DOHH2 (cell line): ENCODE measurements at regions not wholly inside any gene's neighbourhood (a gene's known extent, or its start where the extent isn't known, plus 50 kb on each side); places are given as distances from the start of the nearest gene placed in this dataset.

ENCODE experiments used
- H3F3A ChIP-seq: fragments of 200-600 bp; sonication (generic), shearing (Covaris generic); 2 replicates; pipeline ENCODE4 v1.6.0; 2016; ENCODE audit warnings: antibody characterized with exemption, mild to moderate bottlenecking; ENCODE audit not compliant: control insufficient read depth, insufficient read depth
- H3K27ac ChIP-seq: fragments of 200-600 bp; sonication (generic); 2 replicates; pipeline ENCODE4 v1.5.1; 2014; ENCODE audit warnings: low read depth, mild to moderate bottlenecking, low read length, moderate library complexity
- H3K27me3 ChIP-seq: fragments of 200-600 bp; sonication (generic); 2 replicates; pipeline ENCODE4 v1.6.1; 2014; ENCODE audit warnings: mild to moderate bottlenecking, low read length, mixed read lengths; ENCODE audit not compliant: control insufficient read depth
- H3K36me3 ChIP-seq: fragments of 200-600 bp; sonication (generic); 2 replicates; pipeline ENCODE4 v1.6.1; 2014; ENCODE audit warnings: mild to moderate bottlenecking, low read length, moderate library complexity, mixed read lengths; ENCODE audit not compliant: control insufficient read depth
- H3K4me1 ChIP-seq: fragments of 200-600 bp; sonication (generic); 2 replicates; pipeline ENCODE4 v1.6.1; 2014; ENCODE audit warnings: mild to moderate bottlenecking, low read length, mixed read lengths; ENCODE audit not compliant: control insufficient read depth
- H3K4me2 ChIP-seq: fragments of 200-600 bp; sonication (generic); 2 replicates; pipeline ENCODE4 v1.6.0; 2014; ENCODE audit warnings: mild to moderate bottlenecking, low read length, moderate library complexity
- H3K4me3 ChIP-seq: fragments of 200-600 bp; sonication (generic); 2 replicates; pipeline ENCODE4 v1.5.1; 2014; ENCODE audit warnings: mild to moderate bottlenecking, low read length, mixed read lengths
- H3K79me2 ChIP-seq: fragments of 200-600 bp; sonication (generic); 2 replicates; pipeline ENCODE4 v1.6.1; 2014; ENCODE audit warnings: mild to moderate bottlenecking, low read length, mixed read lengths; ENCODE audit not compliant: control insufficient read depth
- H3K9me2 ChIP-seq: fragments of 200-600 bp; sonication (generic); replicated peaks from 2 replicates; pipeline ENCODE4 v1.6.1; 2014; ENCODE audit warnings: mild to moderate bottlenecking, low read length, mixed read lengths; ENCODE audit not compliant: control insufficient read depth
- H3K9me3 ChIP-seq: fragments of 200-600 bp; sonication (generic); 2 replicates; pipeline ENCODE4 v1.6.1; 2014; ENCODE audit warnings: antibody characterized with exemption, low read length, mixed read lengths; ENCODE audit not compliant: control insufficient read depth, insufficient read depth
- H4K20me1 ChIP-seq: fragments of 200-600 bp; sonication (generic); 2 replicates; pipeline ENCODE4 v1.6.0; 2014; ENCODE audit warnings: low read depth, mild to moderate bottlenecking, antibody characterized with exemption, low read length, moderate library complexity; ENCODE audit not compliant: control insufficient read depth, insufficient read depth
- EZH2phosphoT487 ChIP-seq: fragments of 200-600 bp; sonication (generic); IDR thresholded peaks from 2 replicates; pipeline ENCODE4 v1.6.1; 2017; ENCODE audit warnings: borderline replicate concordance, mild to moderate bottlenecking, antibody characterized with exemption, low read length, moderate library complexity, mixed read lengths
- TF ChIP-seq, protein P1 (sequence below): fragments of 200-600 bp; sonication (generic); IDR thresholded peaks from one replicate; pipeline ENCODE4 v1.5.1; 2014; ENCODE audit warnings: antibody characterized with exemption, mild to moderate bottlenecking, low read depth, low read length; ENCODE audit not compliant: poor library complexity, severe bottlenecking

DNA sequence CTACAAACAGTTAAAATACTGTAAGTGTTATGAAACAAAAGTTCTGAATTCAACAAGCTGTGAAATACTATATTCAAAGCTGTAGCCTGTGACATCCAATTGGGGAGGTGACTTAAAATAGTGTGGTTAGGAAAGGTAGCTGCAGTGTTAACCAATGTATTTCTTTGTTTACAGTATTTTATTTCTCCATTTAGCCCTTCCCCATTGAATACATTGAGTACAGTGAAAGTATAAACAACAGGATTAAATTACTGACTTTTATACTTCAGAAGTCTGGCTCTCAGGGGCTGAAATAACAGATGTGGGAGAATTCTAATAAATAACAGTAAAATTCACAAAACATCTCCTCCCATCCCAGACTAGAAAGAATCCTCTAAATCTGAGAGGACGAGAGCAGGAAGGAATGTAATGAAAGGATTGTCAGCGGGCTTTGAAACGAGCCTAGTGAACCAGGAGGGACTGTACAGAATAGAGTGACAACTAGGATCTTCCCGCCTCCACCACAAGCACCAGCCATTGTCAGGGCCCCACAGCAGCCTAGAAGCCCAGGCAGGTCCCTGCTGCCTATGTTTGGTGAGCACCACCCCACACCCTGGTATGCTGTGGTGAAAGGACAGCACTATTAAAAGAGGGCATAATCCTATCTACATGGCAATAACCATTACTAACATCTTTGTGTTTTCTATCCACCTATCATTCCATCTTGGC is 73.7 kb downstream of the SPCS3 start:
- Histone ChIP-seq H3K4me3 (no peak overlapping the region), H3K27ac (no peak overlapping the region), H4K20me1 (no peaks in the 10 kb centered on the region), H3K79me2 (no peaks in the 10 kb centered on the region), H3K27me3 (peaks cover 7% of the 10 kb centered on the region; the same call in 1 of the 2 replicates), H3F3A (no peaks in the 10 kb centered on the region), H3K4me2 (no peak overlapping the region), H3K9me3 (no peaks in the 10 kb centered on the region), H3K4me1 (no peaks in the 10 kb centered on the region), H3K9me2 (no peaks in the 10 kb centered on the region), H3K36me3 (no peaks in the 10 kb centered on the region)
- no peak for TF ChIP-seq EZH2phosphoT487
- TF ChIP-seq, protein P1, sequence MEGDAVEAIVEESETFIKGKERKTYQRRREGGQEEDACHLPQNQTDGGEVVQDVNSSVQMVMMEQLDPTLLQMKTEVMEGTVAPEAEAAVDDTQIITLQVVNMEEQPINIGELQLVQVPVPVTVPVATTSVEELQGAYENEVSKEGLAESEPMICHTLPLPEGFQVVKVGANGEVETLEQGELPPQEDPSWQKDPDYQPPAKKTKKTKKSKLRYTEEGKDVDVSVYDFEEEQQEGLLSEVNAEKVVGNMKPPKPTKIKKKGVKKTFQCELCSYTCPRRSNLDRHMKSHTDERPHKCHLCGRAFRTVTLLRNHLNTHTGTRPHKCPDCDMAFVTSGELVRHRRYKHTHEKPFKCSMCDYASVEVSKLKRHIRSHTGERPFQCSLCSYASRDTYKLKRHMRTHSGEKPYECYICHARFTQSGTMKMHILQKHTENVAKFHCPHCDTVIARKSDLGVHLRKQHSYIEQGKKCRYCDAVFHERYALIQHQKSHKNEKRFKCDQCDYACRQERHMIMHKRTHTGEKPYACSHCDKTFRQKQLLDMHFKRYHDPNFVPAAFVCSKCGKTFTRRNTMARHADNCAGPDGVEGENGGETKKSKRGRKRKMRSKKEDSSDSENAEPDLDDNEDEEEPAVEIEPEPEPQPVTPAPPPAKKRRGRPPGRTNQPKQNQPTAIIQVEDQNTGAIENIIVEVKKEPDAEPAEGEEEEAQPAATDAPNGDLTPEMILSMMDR, result no peak

DNA sequence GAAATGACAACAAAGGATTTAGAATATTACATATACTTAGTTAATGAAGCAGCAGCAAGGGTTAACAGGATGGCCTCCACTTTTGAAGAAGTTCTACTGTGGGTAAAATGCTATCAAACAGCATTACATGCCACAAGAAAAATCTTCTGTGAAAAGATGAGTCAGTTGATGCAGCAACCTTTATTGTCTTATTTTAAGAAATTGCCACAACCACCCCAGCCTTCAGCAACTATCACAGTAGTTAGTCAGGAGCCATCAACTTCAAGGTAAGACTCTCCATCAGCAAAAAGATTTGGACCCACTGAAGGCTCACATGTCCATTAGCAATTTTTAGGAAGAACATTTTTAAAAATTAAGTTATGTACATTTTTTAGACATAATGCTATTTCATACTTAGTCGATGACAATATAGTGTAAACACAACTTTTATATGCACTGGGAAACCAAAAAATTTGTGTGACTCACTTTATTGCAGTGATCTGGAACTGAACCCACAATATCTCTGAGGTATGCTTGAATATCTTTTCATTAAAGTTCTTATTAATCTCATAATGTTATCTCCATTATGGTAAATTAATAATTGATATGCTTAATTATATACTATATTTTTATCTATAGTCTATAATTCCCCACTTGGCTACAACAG is 81.2 kb downstream of the SPCS3 start:
- H3F3A ChIP-seq, result no peaks in the 10 kb centered on the region
- no peaks in the 10 kb centered on the region for H3K4me1 ChIP-seq
- no peaks in the 10 kb centered on the region for H4K20me1 ChIP-seq
- H3K9me3 ChIP-seq, result no peaks in the 10 kb centered on the region
- no peaks in the 10 kb centered on the region for H3K9me2 ChIP-seq
- no peak overlapping the region for H3K27ac ChIP-seq
- no peaks in the 10 kb centered on the region for H3K36me3 ChIP-seq
- TF ChIP-seq, protein P1, result no peak
- TF ChIP-seq EZH2phosphoT487, result no peak
- peaks cover 2% of the 10 kb centered on the region; the same call in 1 of the 2 replicates for H3K27me3 ChIP-seq
- H3K4me2 ChIP-seq, result no peak overlapping the region
- no peak overlapping the region for H3K4me3 ChIP-seq
- no peaks in the 10 kb centered on the region for H3K79me2 ChIP-seq

DNA sequence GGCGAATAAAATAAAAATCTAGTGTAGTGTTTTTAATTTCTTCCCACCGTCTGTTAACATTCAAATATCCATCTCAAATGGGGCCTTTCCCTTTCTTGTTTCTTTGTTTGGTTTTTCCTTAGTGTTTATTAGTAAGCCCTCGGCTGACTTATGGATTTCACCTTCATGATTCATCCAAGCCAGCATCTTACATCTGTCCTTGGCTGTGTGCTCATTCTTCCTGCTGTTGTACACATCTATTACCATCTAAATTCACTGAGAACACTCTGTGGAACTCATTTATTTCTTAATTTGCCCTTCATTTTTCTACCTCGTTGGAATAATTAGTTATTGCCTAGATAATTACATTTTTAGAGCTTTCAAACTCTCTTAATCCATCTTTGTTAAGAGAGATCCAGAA is 84.9 kb downstream of the SPCS3 start:
- no peaks in the 10 kb centered on the region for H3K9me3 ChIP-seq
- H3K9me2 ChIP-seq, result no peaks in the 10 kb centered on the region
- peaks cover 7% of the 10 kb centered on the region; the same call in 1 of the 2 replicates for H3K27me3 ChIP-seq
- H3F3A ChIP-seq, result no peaks in the 10 kb centered on the region
- no peak overlapping the region for H3K27ac ChIP-seq
- TF ChIP-seq EZH2phosphoT487, result no peak
- TF ChIP-seq, protein P1, result no peak
- no peaks in the 10 kb centered on the region for H4K20me1 ChIP-seq
- no peaks in the 10 kb centered on the region for H3K4me1 ChIP-seq
- H3K36me3 ChIP-seq, result no peaks in the 10 kb centered on the region
- H3K4me3 ChIP-seq, result no peak overlapping the region
- H3K79me2 ChIP-seq, result no peaks in the 10 kb centered on the region
- H3K4me2 ChIP-seq, result no peak overlapping the region
